PC-3 (cell line): ENCODE measurements at regions not wholly inside any gene's neighbourhood (a gene's known extent, or its start where the extent isn't known, plus 50 kb on each side); places are given as distances from the start of the nearest gene placed in this dataset.

Experiments used
- ATAC-seq: fragments of 200-7000 bp; cut with Tn5 transposase; 2 replicates; pipeline ENCODE4 v1.9.1; 2020; ENCODE audit warnings: mild to moderate bottlenecking, moderate library complexity
- BruUV-seq: library from RNA; stranded (reverse); fragments of 400-500 nt; replicated peaks from 2 replicates; lab custom pipeline; 2021; lab: Mats Ljungman, UMichigan
- CTCF ChIA-PET: fragments of 300-600 bp; sonication (Branson Sonifier 250); formaldehyde crosslinking; loops from one replicate; lab custom pipeline; 2022; ENCODE audit warnings: antibody characterized with exemption; lab: Charles Lee
- POLR2A ChIA-PET: fragments of 300-600 bp; sonication (Branson Sonifier 250); formaldehyde crosslinking; loops from one replicate; lab custom pipeline; 2022; ENCODE audit warnings: antibody characterized with exemption; ENCODE audit not compliant: unreplicated experiment; lab: Charles Lee
- DNase-seq: peaks from one replicate; pipeline ENCODE4 v3.0.0-alpha.2; 2015
- H2AFZ ChIP-seq: fragments of 300-600 bp; sonication (generic); 2 replicates; pipeline ENCODE4 v1.6.0; 2016; ENCODE audit warnings: antibody characterized with exemption, low read length
- H3F3A ChIP-seq: fragments of 300-600 bp; sonication (generic); one replicate; pipeline ENCODE4 v1.6.0; 2017; ENCODE audit warnings: antibody characterized with exemption, low read length, control low read depth, mild to moderate bottlenecking; ENCODE audit not compliant: unreplicated experiment
- H3K27ac ChIP-seq: fragments of 300-600 bp; sonication (generic); 2 replicates; pipeline ENCODE4 v1.5.1; 2016; ENCODE audit warnings: mild to moderate bottlenecking, low read length
- H3K27me3 ChIP-seq: fragments of 300-600 bp; sonication (generic); 2 replicates; pipeline ENCODE4 v1.6.1; 2016; ENCODE audit warnings: low read length, mixed read lengths
- H3K36me3 ChIP-seq: fragments of 300-600 bp; sonication (generic); 2 replicates; pipeline ENCODE4 v1.6.1; 2016; ENCODE audit warnings: low read depth, mixed run types, low read length, mixed read lengths
- H3K4me1 ChIP-seq: fragments of 300-600 bp; sonication (generic); 2 replicates; pipeline ENCODE4 v1.5.1; 2016; ENCODE audit warnings: low read length; ENCODE audit not compliant: insufficient read depth
- H3K4me2 ChIP-seq: fragments of 300-600 bp; sonication (generic); 2 replicates; pipeline ENCODE4 v1.6.0; 2016; ENCODE audit warnings: low read length
- H3K4me3 ChIP-seq: fragments of 300-600 bp; sonication (generic); 2 replicates; pipeline ENCODE4 v1.5.1; 2016; ENCODE audit warnings: mild to moderate bottlenecking, low read length, mixed read lengths
- H3K79me2 ChIP-seq: fragments of 300-600 bp; sonication (generic); 2 replicates; pipeline ENCODE4 v1.6.1; 2017; ENCODE audit warnings: low read length, mixed read lengths
- H3K9ac ChIP-seq: fragments of 300-600 bp; sonication (generic); 2 replicates; pipeline ENCODE4 v1.6.0; 2016; ENCODE audit warnings: mild to moderate bottlenecking, low read length
- H3K9me2 ChIP-seq: fragments of 300-600 bp; sonication (generic); replicated peaks from 2 replicates; pipeline ENCODE4 v1.6.1; 2016; ENCODE audit warnings: mixed run types, low read length, mixed read lengths
- H3K9me3 ChIP-seq: fragments of 300-600 bp; sonication (generic); 2 replicates; pipeline ENCODE4 v1.6.1; 2016; ENCODE audit warnings: low read length, mixed read lengths
- H4K20me1 ChIP-seq: fragments of 300-600 bp; sonication (generic); 2 replicates; pipeline ENCODE4 v1.6.1; 2016; ENCODE audit warnings: low read length, mixed read lengths
- EZH2 ChIP-seq: fragments of 300-600 bp; sonication (generic); IDR thresholded peaks from one replicate; pipeline ENCODE4 v1.6.1; 2017; ENCODE audit warnings: antibody characterized with exemption, mild to moderate bottlenecking, low read length; ENCODE audit not compliant: unreplicated experiment
- EZH2phosphoT487 ChIP-seq: fragments of 300-600 bp; sonication (generic); IDR thresholded peaks from 2 replicates; pipeline ENCODE4 v1.6.1; 2018; ENCODE audit warnings: mild to moderate bottlenecking, antibody characterized with exemption, low read length, borderline replicate concordance
- intact Hi-C: fragments of 100-400 bp; cut with micrococcal nuclease; formaldehyde crosslinking; loops from 2 replicates; pipeline ENCODE4 v1.9.0; 2023
- TF ChIP-seq, protein P1 (sequence below): fragments of 300-600 bp; sonication (generic); conservative IDR thresholded peaks from 2 replicates; pipeline ENCODE4 v1.5.1; 2017; ENCODE audit warnings: antibody characterized with exemption, low read depth, mild to moderate bottlenecking, low read length

- H3K9ac ChIP-seq, result no peak overlapping the region
- POLR2A ChIA-PET, result no interaction called here
- H3K4me3 ChIP-seq, result no peak overlapping the region
- no TSS peak for BruUV-seq
- no peaks in the 10 kb centered on the region for H3K27me3 ChIP-seq
- no peaks in the 10 kb centered on the region for H3K9me2 ChIP-seq
- no peaks in the 10 kb centered on the region for H3F3A ChIP-seq
- no peak overlapping the region for H3K27ac ChIP-seq
- peaks cover 33% of the 10 kb centered on the region for H3K9me3 ChIP-seq
- H3K4me2 ChIP-seq, result no peak overlapping the region
- H4K20me1 ChIP-seq, result no peaks in the 10 kb centered on the region
- H2AFZ ChIP-seq, result no peak overlapping the region
- intact Hi-C loops, result no loop called here
- no peaks in the 10 kb centered on the region for H3K79me2 ChIP-seq
- H3K4me1 ChIP-seq, result no peaks in the 10 kb centered on the region
- TF ChIP-seq EZH2phosphoT487 (no peak), EZH2 (no peak)
- TF ChIP-seq, protein P1, sequence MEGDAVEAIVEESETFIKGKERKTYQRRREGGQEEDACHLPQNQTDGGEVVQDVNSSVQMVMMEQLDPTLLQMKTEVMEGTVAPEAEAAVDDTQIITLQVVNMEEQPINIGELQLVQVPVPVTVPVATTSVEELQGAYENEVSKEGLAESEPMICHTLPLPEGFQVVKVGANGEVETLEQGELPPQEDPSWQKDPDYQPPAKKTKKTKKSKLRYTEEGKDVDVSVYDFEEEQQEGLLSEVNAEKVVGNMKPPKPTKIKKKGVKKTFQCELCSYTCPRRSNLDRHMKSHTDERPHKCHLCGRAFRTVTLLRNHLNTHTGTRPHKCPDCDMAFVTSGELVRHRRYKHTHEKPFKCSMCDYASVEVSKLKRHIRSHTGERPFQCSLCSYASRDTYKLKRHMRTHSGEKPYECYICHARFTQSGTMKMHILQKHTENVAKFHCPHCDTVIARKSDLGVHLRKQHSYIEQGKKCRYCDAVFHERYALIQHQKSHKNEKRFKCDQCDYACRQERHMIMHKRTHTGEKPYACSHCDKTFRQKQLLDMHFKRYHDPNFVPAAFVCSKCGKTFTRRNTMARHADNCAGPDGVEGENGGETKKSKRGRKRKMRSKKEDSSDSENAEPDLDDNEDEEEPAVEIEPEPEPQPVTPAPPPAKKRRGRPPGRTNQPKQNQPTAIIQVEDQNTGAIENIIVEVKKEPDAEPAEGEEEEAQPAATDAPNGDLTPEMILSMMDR, result no peak
- CTCF ChIA-PET, result no interaction called here
- ATAC-seq, result no peak
- H3K36me3 ChIP-seq, result no peaks in the 10 kb centered on the region
- DNase-seq, result no peak
These were observed 645.7 kb downstream of the PDCD6IP start for GRCh38 chr3:34444137-34444536.

GRCh38 chr3:34449305-34449704 is 650.9 kb downstream of the PDCD6IP start:
- no peak for TF ChIP-seq EZH2
- no peak for TF ChIP-seq EZH2phosphoT487
- TF ChIP-seq, protein P1, result no peak
- no peak overlapping the region for H3K9ac ChIP-seq
- H3K4me3 ChIP-seq, result no peak overlapping the region
- H3F3A ChIP-seq, result no peaks in the 10 kb centered on the region
- BruUV-seq, result no TSS peak
- no peaks in the 10 kb centered on the region for H3K27me3 ChIP-seq
- no peak for DNase-seq
- ATAC-seq, result no peak
- no peak overlapping the region for H3K27ac ChIP-seq
- ChIA-PET POLR2A (no interaction called here), CTCF (no interaction called here)
- no peaks in the 10 kb centered on the region for H3K4me1 ChIP-seq
- H3K79me2 ChIP-seq, result no peaks in the 10 kb centered on the region
- no peaks in the 10 kb centered on the region for H4K20me1 ChIP-seq
- peaks cover 23% of the 10 kb centered on the region; the same call in 1 of the 2 replicates for H3K9me3 ChIP-seq
- H3K36me3 ChIP-seq, result no peaks in the 10 kb centered on the region
- no peak overlapping the region for H2AFZ ChIP-seq
- H3K4me2 ChIP-seq, result no peak overlapping the region
- no peaks in the 10 kb centered on the region for H3K9me2 ChIP-seq
- intact Hi-C loops, result no loop called here

GRCh38 chr3:34463414-34463813 is 665.0 kb downstream of the PDCD6IP start:
- Histone ChIP-seq H3K9ac (no peak overlapping the region), H3K4me2 (no peak overlapping the region), H3K4me3 (no peak overlapping the region), H3K79me2 (no peaks in the 10 kb centered on the region), H3F3A (no peaks in the 10 kb centered on the region), H4K20me1 (no peaks in the 10 kb centered on the region), H3K9me2 (no peaks in the 10 kb centered on the region), H3K9me3 (peaks cover 26% of the 10 kb centered on the region; the same call in 1 of the 2 replicates), H3K27me3 (no peaks in the 10 kb centered on the region), H2AFZ (no peak overlapping the region), H3K36me3 (no peaks in the 10 kb centered on the region), H3K27ac (no peak overlapping the region), H3K4me1 (no peaks in the 10 kb centered on the region)
- no TSS peak for BruUV-seq
- ChIA-PET POLR2A (no interaction called here), CTCF (no interaction called here)
- no peak for DNase-seq
- no peak for TF ChIP-seq EZH2
- TF ChIP-seq, protein P1, result no peak
- TF ChIP-seq EZH2phosphoT487, result no peak
- ATAC-seq, result no peak
- intact Hi-C loops, result no loop called here
